ENCODE measurements at regions not wholly inside any gene's neighbourhood (a gene's known extent, or its start where the extent isn't known, plus 50 kb on each side); places are given as distances from the start of the nearest gene placed in this dataset.

- no peak for DNase-seq
These were observed 719.7 kb upstream of the ID2 start for GRCh38 chr2:7962161-7962560.

- no peak for DNase-seq
These were observed 718.1 kb upstream of the ID2 start for GRCh38 chr2:7963787-7964186.

GRCh38 chr2:7966032-7966431 lies 715.8 kb upstream of the ID2 start:
- no peak for DNase-seq

- no peak for DNase-seq
These were observed 714.0 kb upstream of the ID2 start for GRCh38 chr2:7967707-7968405.

- no peak for DNase-seq
These were observed 711.9 kb upstream of the ID2 start for GRCh38 chr2:7969756-7970515.

- no peak for DNase-seq
These were observed 710.6 kb upstream of the ID2 start for GRCh38 chr2:7971248-7971647.

GRCh38 chr2:7971841-7972240 lies 710.0 kb upstream of the ID2 start:
- DNase-seq, result no peak

- no peak for DNase-seq
These were observed 709.2 kb upstream of the ID2 start for GRCh38 chr2:7972670-7973069.

- DNase-seq, result no peak
These were observed 707.9 kb upstream of the ID2 start for GRCh38 chr2:7973801-7974480.

GRCh38 chr2:7974936-7975335 lies 706.9 kb upstream of the ID2 start:
- no peak for DNase-seq

- no peak for DNase-seq
These were observed 705.6 kb upstream of the ID2 start for GRCh38 chr2:7976206-7976605.

GRCh38 chr2:7977981-7978380 lies 703.9 kb upstream of the ID2 start:
- no peak for DNase-seq

GRCh38 chr2:7982054-7982453 lies 699.8 kb upstream of the ID2 start:
- no peak for DNase-seq

GRCh38 chr2:7983451-7983850 lies 698.4 kb upstream of the ID2 start:
- DNase-seq, result no peak

- no peak for DNase-seq
These were observed 697.9 kb upstream of the ID2 start for GRCh38 chr2:7983912-7984311.

GRCh38 chr2:7984693-7985353 lies 697.0 kb upstream of the ID2 start:
- DNase-seq, result no peak

GRCh38 chr2:7986431-7986830 lies 695.4 kb upstream of the ID2 start:
- no peak for DNase-seq

- no peak for DNase-seq
These were observed 693.9 kb upstream of the ID2 start for GRCh38 chr2:7987992-7988391.

- no peak for DNase-seq
These were observed 693.4 kb upstream of the ID2 start for GRCh38 chr2:7988440-7988839.

- no peak for DNase-seq
These were observed 692.0 kb upstream of the ID2 start for GRCh38 chr2:7989823-7990222.

GRCh38 chr2:7992612-7993602 lies 688.9 kb upstream of the ID2 start:
- no peak for DNase-seq

- DNase-seq, result no peak
These were observed 687.4 kb upstream of the ID2 start for GRCh38 chr2:7994397-7994951.
